A673 (cell line): ENCODE measurements at regions not wholly inside any gene's neighbourhood (a gene's known extent, or its start where the extent isn't known, plus 50 kb on each side); places are given as distances from the start of the nearest gene placed in this dataset.

ENCODE experiments used
- BruUV-seq: library from RNA; stranded (reverse); fragments of 400-500 nt; replicated peaks from 2 replicates; lab custom pipeline; 2021; lab: Mats Ljungman, UMichigan
- CTCF ChIA-PET: fragments of 300-600 bp; sonication (Branson Sonifier 250); formaldehyde crosslinking; loops from one replicate; lab custom pipeline; 2022; ENCODE audit warnings: antibody characterized with exemption; lab: Charles Lee
- POLR2A ChIA-PET: fragments of 300-600 bp; sonication (Branson Sonifier 250); formaldehyde crosslinking; loops from one replicate; lab custom pipeline; 2022; ENCODE audit warnings: antibody characterized with exemption; ENCODE audit not compliant: low non-redundant PET; lab: Charles Lee
- DNase-seq: peaks from one replicate; pipeline ENCODE4 v3.0.0-alpha.2; 2015; ENCODE audit warnings: low spot score
- H3K27ac ChIP-seq: fragments of 200-600 bp; sonication (generic); 2 replicates; pipeline ENCODE4 v1.5.1; 2016; ENCODE audit warnings: mixed run types, low read depth, mild to moderate bottlenecking, mixed read lengths, antibody characterized with exemption, low read length; ENCODE audit not compliant: poor library complexity, severe bottlenecking
- H3K27me3 ChIP-seq: fragments of 200-600 bp; sonication (generic); replicated peaks from 2 replicates; pipeline ENCODE4 v1.6.1; 2017; ENCODE audit warnings: mixed run types, low read depth, mild to moderate bottlenecking, mixed read lengths, antibody characterized with exemption, low read length; ENCODE audit not compliant: insufficient read depth, poor library complexity
- H3K36me3 ChIP-seq: fragments of 200-600 bp; sonication (generic); 2 replicates; pipeline ENCODE4 v1.6.1; 2016; ENCODE audit warnings: mixed run types, mild to moderate bottlenecking, mixed read lengths, antibody characterized with exemption, low read length; ENCODE audit not compliant: insufficient read depth, poor library complexity, severe bottlenecking
- H3K4me1 ChIP-seq: fragments of 200-600 bp; sonication (generic); 2 replicates; pipeline ENCODE4 v1.6.1; 2017; ENCODE audit warnings: mixed run types, mild to moderate bottlenecking, mixed read lengths, antibody characterized with exemption, low read length; ENCODE audit not compliant: insufficient read depth, poor library complexity, severe bottlenecking
- H3K4me3 ChIP-seq: fragments of 200-600 bp; sonication (generic); 2 replicates; pipeline ENCODE4 v1.5.1; 2016; ENCODE audit warnings: low read depth, mixed run types, mild to moderate bottlenecking, mixed read lengths, low read length; ENCODE audit not compliant: poor library complexity, severe bottlenecking
- H3K9me3 ChIP-seq: fragments of 200-600 bp; sonication (generic); 2 replicates; pipeline ENCODE4 v1.6.1; 2016; ENCODE audit warnings: mixed run types, low read depth, mild to moderate bottlenecking, mixed read lengths, antibody characterized with exemption, low read length; ENCODE audit not compliant: poor library complexity, severe bottlenecking
- EZH2 ChIP-seq: fragments of 200-600 bp; sonication (generic); IDR thresholded peaks from 2 replicates; pipeline ENCODE4 v1.6.1; 2017; ENCODE audit warnings: borderline replicate concordance, low read depth, mild to moderate bottlenecking, mixed read lengths, antibody characterized with exemption, low read length; ENCODE audit not compliant: poor library complexity, severe bottlenecking
- intact Hi-C: fragments of 100-400 bp; cut with micrococcal nuclease; formaldehyde crosslinking; loops from one replicate; pipeline ENCODE4 v1.10.0; 2022; ENCODE audit not compliant: unreplicated experiment
- TF ChIP-seq, protein P1 (sequence below): fragments of 300-800, 200-600 bp; sonication (generic); conservative IDR thresholded peaks from 2 replicates; pipeline ENCODE4 v1.5.1; 2017; ENCODE audit warnings: low read depth, mild to moderate bottlenecking, antibody characterized with exemption, low read length, moderate library complexity, mixed read lengths

DNA sequence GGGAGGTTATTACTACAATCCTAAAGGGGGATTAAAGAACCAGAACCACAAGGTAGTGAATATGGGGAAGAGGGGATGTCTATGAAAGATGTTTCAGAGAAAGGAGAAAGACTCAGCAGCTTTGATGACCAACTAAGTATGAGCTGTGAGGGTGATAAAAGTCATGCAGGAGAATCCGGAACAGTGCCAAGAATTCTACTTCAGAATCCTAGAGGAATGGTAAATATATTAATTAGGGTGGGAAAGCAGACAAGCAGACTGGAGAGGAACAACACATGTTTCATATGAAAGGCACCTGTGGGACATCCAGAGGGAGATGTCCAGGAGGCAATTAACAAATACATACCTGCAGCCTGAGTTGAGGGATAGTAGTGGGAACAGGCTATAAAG lies 642.2 kb upstream of the DIPK2B start:
- BruUV-seq = no TSS peak
- Histone ChIP-seq H3K9me3 (no peaks in the 10 kb centered on the region), H3K27ac (peak overlapping the region; percentile 51), H3K36me3 (peaks cover 39% of the 10 kb centered on the region), H3K27me3 (no peaks in the 10 kb centered on the region), H3K4me3 (no peak overlapping the region), H3K4me1 (peaks cover 20% of the 10 kb centered on the region)
- intact Hi-C loops = no loop called here
- ChIA-PET CTCF (interaction anchor here (0.5 kb wide), 1 partner anchor 23 kb away, joined by 3 read pairs; no protein-coding TSS in a partner anchor), POLR2A (no interaction called here)
- TF ChIP-seq, protein P1, sequence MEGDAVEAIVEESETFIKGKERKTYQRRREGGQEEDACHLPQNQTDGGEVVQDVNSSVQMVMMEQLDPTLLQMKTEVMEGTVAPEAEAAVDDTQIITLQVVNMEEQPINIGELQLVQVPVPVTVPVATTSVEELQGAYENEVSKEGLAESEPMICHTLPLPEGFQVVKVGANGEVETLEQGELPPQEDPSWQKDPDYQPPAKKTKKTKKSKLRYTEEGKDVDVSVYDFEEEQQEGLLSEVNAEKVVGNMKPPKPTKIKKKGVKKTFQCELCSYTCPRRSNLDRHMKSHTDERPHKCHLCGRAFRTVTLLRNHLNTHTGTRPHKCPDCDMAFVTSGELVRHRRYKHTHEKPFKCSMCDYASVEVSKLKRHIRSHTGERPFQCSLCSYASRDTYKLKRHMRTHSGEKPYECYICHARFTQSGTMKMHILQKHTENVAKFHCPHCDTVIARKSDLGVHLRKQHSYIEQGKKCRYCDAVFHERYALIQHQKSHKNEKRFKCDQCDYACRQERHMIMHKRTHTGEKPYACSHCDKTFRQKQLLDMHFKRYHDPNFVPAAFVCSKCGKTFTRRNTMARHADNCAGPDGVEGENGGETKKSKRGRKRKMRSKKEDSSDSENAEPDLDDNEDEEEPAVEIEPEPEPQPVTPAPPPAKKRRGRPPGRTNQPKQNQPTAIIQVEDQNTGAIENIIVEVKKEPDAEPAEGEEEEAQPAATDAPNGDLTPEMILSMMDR = no peak
- no peak for TF ChIP-seq EZH2
- DNase-seq = no peak

DNA sequence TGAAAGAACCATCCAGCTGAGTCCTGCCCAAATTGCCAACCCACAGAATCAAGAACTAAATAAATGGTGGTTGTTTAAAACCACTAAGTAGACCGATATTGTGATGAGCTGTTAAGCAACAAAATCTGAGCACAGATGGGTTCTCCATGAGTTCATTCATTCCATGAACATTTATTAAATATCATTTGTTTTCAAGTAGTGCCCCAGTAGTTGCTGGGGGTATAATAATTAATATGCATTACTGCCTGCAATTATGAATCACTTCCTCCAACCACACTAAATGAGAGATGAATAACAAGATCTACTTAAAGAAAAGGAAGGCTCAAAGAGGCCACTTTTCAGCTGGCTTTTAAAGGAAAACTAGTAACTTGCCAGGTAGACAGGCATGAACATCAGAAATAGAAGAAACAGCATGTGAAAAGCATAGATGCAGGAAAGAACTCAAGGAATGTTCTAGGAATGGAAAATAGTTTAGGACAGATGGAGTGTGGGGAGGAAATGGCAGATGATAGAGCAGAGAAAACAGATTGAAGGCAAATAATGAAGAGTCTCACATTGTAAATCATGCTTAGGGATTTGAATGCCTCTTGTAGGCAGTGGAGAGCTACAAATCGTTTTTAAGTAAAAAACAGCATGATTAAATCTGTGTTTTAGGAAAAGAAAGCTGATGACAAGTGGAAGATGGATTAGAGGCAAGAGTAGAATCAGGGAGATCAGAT lies 641.7 kb upstream of the DIPK2B start:
- CTCF ChIA-PET = no interaction called here

DNA sequence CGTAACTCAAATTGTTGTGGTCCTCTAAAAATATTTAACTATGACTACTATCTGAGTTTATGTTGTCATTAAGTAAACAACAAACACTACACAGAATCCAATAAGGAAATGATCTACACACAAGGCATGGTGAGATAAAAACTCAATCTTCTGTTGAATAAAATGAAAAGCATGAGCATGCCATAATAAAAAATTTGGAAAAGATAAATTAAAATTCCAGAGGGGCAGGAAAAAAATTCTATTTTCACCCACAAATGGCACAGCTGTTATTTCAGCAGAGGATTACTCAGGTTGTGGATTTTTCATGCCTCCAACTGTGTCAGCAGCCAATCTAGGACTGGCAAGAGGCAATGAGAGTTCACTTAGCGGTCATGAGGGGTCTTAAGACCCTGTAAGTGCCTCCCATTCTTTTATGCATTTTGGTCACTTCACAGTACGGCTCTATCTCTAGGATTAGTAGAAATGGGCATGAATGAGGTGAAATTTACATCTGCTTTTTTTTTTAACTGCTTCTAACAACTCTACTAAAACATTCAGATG lies 639.8 kb upstream of the DIPK2B start:
- no TSS peak for BruUV-seq
- POLR2A ChIA-PET = no interaction called here
- TF ChIP-seq, protein P1 = no peak
- no peak for TF ChIP-seq EZH2

More for the DNA sequence above, 641.7 kb upstream of the DIPK2B start:
- no peaks in the 10 kb centered on the region for H3K9me3 ChIP-seq
- peak; percentile 22 for DNase-seq
- H3K4me1 ChIP-seq = peaks cover 20% of the 10 kb centered on the region
- intact Hi-C loops = no loop called here
- TF ChIP-seq, protein P1 = no peak
- TF ChIP-seq EZH2 = no peak
- H3K36me3 ChIP-seq = peaks cover 33% of the 10 kb centered on the region
- BruUV-seq = no TSS peak
- peak overlapping the region; percentile 51 for H3K27ac ChIP-seq
- no peak overlapping the region for H3K4me3 ChIP-seq
- H3K27me3 ChIP-seq = no peaks in the 10 kb centered on the region
- POLR2A ChIA-PET = no interaction called here

More for the DNA sequence above, 639.8 kb upstream of the DIPK2B start:
- intact Hi-C loops = no loop called here
- H3K4me1 ChIP-seq = peaks cover 20% of the 10 kb centered on the region
- DNase-seq = no peak
- H3K36me3 ChIP-seq = peaks cover 17% of the 10 kb centered on the region
- no peak overlapping the region for H3K4me3 ChIP-seq
- CTCF ChIA-PET = interaction anchor here (0.6 kb wide), 1 partner anchor 592 kb away, joined by 3 read pairs; no protein-coding TSS in a partner anchor
- no peaks in the 10 kb centered on the region for H3K9me3 ChIP-seq
- no peaks in the 10 kb centered on the region for H3K27me3 ChIP-seq
- H3K27ac ChIP-seq = no peak overlapping the region
